SK-N-SH (cell line): ENCODE measurements at regions not wholly inside any gene's neighbourhood (a gene's known extent, or its start where the extent isn't known, plus 50 kb on each side); places are given as distances from the start of the nearest gene placed in this dataset.
A peak's percentile ranks its signal among the peaks of the same experiment; 100 is the strongest.

ENCODE experiments used
- CTCF ChIA-PET: fragments of 300-600, 350-600 bp; formaldehyde crosslinking; extraction: SDS; loops from one replicate; lab custom pipeline; 2021; lab: Yijun Ruan, JAX
- POLR2A ChIA-PET: fragments of 350-600 bp; sonication (Branson Sonifier 250); formaldehyde crosslinking; extraction: SDS; loops from one replicate; lab custom pipeline; 2020; ENCODE audit warnings: antibody characterized with exemption, inconsistent platforms; lab: Yijun Ruan, JAX
- DNase-seq: peaks from one replicate; pipeline ENCODE4 v3.0.0; 2012
- H2AFZ ChIP-seq: fragments of 200-600 bp; sonication (generic); 2 replicates; pipeline ENCODE4 v1.8.1; 2016; ENCODE audit warnings: antibody characterized with exemption, mild to moderate bottlenecking, low read depth
- H3F3A ChIP-seq: fragments of 200-600 bp; sonication (generic); replicated peaks from 2 replicates; pipeline ENCODE3; 2016; ENCODE audit warnings: antibody characterized with exemption, mild to moderate bottlenecking; ENCODE audit not compliant: insufficient read depth
- H3K27ac ChIP-seq, 2 experiments: fragments of 200-500 bp in 1 of 2; fragments of 200-600 bp in 1 of 2; sonication (Bioruptor generic) in 1 of 2; sonication (generic), shearing (Covaris generic) in 1 of 2; 2 replicates each; pipeline versions ENCODE4 v1.5.1 to v1.6.1; 2014 to 2016; ENCODE audit warnings: low read depth in 2 of 2, inconsistent platforms in 1 of 2, low read length in 1 of 2, mild to moderate bottlenecking in 1 of 2, mixed read lengths in 1 of 2
- H3K27me3 ChIP-seq: fragments of 200-600 bp; sonication (generic), shearing (Covaris generic); 2 replicates; pipeline ENCODE4 v1.6.1; 2016; ENCODE audit warnings: mixed run types; ENCODE audit not compliant: insufficient read depth
- H3K36me3 ChIP-seq, 2 experiments: fragments of 200-500 bp in 1 of 2; fragments of 200-600 bp in 1 of 2; sonication (Bioruptor generic) in 1 of 2; sonication (generic) in 1 of 2; replicated peaks in 1 of 2; 2 replicates each; pipeline versions ENCODE3 to v1.5.1; 2014 to 2016; ENCODE audit warnings: low read length in 1 of 2, mild to moderate bottlenecking in 1 of 2; ENCODE audit not compliant: insufficient read depth in 2 of 2, control insufficient read depth in 1 of 2
- H3K4me1 ChIP-seq, 2 experiments: fragments of 200-500 bp in 1 of 2; fragments of 200-600 bp in 1 of 2; sonication (Bioruptor generic) in 1 of 2; sonication (generic), shearing (Covaris generic) in 1 of 2; 2 replicates each; pipeline versions ENCODE4 v1.5.1 to v1.6.1; 2014 to 2016; ENCODE audit warnings: low read depth in 1 of 2, low read length in 1 of 2, mixed run types in 1 of 2; ENCODE audit not compliant: insufficient read depth in 2 of 2, control insufficient read depth in 1 of 2
- H3K4me2 ChIP-seq: fragments of 200-600 bp; sonication (generic), shearing (Covaris generic); 2 replicates; pipeline ENCODE4 v1.6.1; 2017; ENCODE audit warnings: mixed run types
- H3K4me3 ChIP-seq, 2 experiments: fragments of 200-500 bp in 1 of 2; fragments of 200-600 bp in 1 of 2; sonication (Bioruptor generic) in 1 of 2; sonication (generic), shearing (Covaris generic) in 1 of 2; 2 replicates each; pipeline versions ENCODE4 v1.5.1 to v1.8.1; 2014 to 2016; ENCODE audit warnings: low read depth in 2 of 2, inconsistent platforms in 1 of 2, low read length in 1 of 2, mild to moderate bottlenecking in 1 of 2, mixed read lengths in 1 of 2, moderate library complexity in 1 of 2
- H3K79me2 ChIP-seq: fragments of 200-600 bp; sonication (generic); 2 replicates; pipeline ENCODE4 v1.8.1; 2017; ENCODE audit warnings: mild to moderate bottlenecking; ENCODE audit not compliant: insufficient read depth
- H3K9ac ChIP-seq: fragments of 200-600 bp; sonication (generic); 2 replicates; pipeline ENCODE4 v1.6.1; 2017; ENCODE audit warnings: mixed run types
- H3K9me2 ChIP-seq: fragments of 200-600 bp; sonication (generic); 2 replicates; pipeline ENCODE4 v1.6.1; 2017; ENCODE audit warnings: mixed run types
- H3K9me3 ChIP-seq: fragments of 200-600 bp; sonication (generic); 2 replicates; pipeline ENCODE4 v1.6.1; 2017; ENCODE audit warnings: mixed run types, mild to moderate bottlenecking, moderate library complexity
- H4K20me1 ChIP-seq: fragments of 200-600 bp; sonication (generic); 2 replicates; pipeline ENCODE4 v1.6.1; 2017; ENCODE audit warnings: mild to moderate bottlenecking, mixed run types; ENCODE audit not compliant: insufficient read depth
- ELF1 ChIP-seq: IDR thresholded peaks from 2 replicates; pipeline ENCODE4 v1.4.0; 2012
- FOSL2 ChIP-seq: IDR thresholded peaks from 2 replicates; pipeline ENCODE4 v1.4.0; 2012; ENCODE audit warnings: low read depth, mild to moderate bottlenecking, moderate library complexity, borderline replicate concordance
- FOXM1 ChIP-seq: IDR thresholded peaks from 2 replicates; pipeline ENCODE4 v1.4.0; 2012; ENCODE audit warnings: low read depth, mild to moderate bottlenecking
- GABPA ChIP-seq: IDR thresholded peaks from 2 replicates; pipeline ENCODE4 v1.4.0; 2012; ENCODE audit warnings: low read depth, mild to moderate bottlenecking
- JUND ChIP-seq: IDR thresholded peaks from 2 replicates; pipeline ENCODE4 v1.4.0; 2012
- MEF2A ChIP-seq: IDR thresholded peaks from 2 replicates; pipeline ENCODE4 v1.4.0; 2012; ENCODE audit warnings: low read depth, borderline replicate concordance
- MXI1 ChIP-seq: IDR thresholded peaks from 2 replicates; pipeline ENCODE4 v1.6.1; 2012; ENCODE audit warnings: mild to moderate bottlenecking, low read depth, low read length, improper control_type of control experiment
- RAD21 ChIP-seq: IDR thresholded peaks from 2 replicates; pipeline ENCODE4 v1.6.1; 2012; ENCODE audit warnings: mild to moderate bottlenecking, low read length
- SIN3A ChIP-seq: IDR thresholded peaks from 2 replicates; pipeline ENCODE4 v1.6.1; 2012; ENCODE audit warnings: low read depth, mild to moderate bottlenecking, low read length, moderate library complexity, borderline replicate concordance
- TCF12 ChIP-seq: IDR thresholded peaks from 2 replicates; pipeline ENCODE4 v1.4.0; 2012
- TEAD4 ChIP-seq: IDR thresholded peaks from 2 replicates; pipeline ENCODE4 v1.4.0; 2012; ENCODE audit warnings: mild to moderate bottlenecking, borderline replicate concordance; ENCODE audit not compliant: insufficient read depth
- WGBS: methylation state at CpG from one replicate; pipeline ENCODE4 v1.1.6; 2017; ENCODE audit warnings: low lambda C conversion rate; 5-methylcytosine and 5-hydroxymethylcytosine counted together
- TF ChIP-seq, protein P1 (sequence below): fragments of 200-600 bp; sonication (generic); IDR thresholded peaks from 2 replicates; pipeline ENCODE4 v1.6.1; 2017; ENCODE audit warnings: antibody characterized with exemption, mild to moderate bottlenecking, moderate library complexity
- TF ChIP-seq, protein P2 (sequence below): IDR thresholded peaks from 2 replicates; pipeline ENCODE4 v1.4.0; 2012; ENCODE audit warnings: low read depth
- TF ChIP-seq, protein P3 (sequence below): fragments of 150-350 bp; IDR thresholded peaks from 2 replicates; pipeline ENCODE4 v1.6.1; 2017; ENCODE audit warnings: antibody characterized with exemption, low read length, low read depth, borderline replicate concordance
- TF ChIP-seq, protein P4 (sequence below): IDR thresholded peaks from 2 replicates; pipeline ENCODE4 v1.4.0; 2012; ENCODE audit warnings: low read depth, borderline replicate concordance

DNA sequence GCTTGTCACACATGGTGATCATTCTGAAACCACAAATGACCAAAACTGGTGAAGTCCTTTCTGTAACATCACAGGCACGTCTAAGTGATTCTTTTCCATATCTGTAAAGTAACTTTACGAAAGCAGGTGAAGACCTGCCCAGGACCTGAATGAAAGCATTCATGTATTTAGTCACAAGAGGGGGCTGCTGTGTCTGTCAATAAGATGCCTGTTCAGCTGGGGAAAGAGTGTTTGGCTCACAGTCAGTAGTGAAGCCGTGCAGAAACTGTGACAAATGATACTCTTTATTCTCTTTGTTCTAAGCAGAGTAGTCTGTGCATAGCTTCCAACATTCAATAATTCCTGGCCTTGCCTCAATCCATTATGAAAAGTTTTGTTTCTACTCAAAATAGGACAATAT is 373.5 kb upstream of the OR4E1 start:
- no peaks in the 10 kb centered on the region for H3K4me1 ChIP-seq
- TF ChIP-seq, protein P1, sequence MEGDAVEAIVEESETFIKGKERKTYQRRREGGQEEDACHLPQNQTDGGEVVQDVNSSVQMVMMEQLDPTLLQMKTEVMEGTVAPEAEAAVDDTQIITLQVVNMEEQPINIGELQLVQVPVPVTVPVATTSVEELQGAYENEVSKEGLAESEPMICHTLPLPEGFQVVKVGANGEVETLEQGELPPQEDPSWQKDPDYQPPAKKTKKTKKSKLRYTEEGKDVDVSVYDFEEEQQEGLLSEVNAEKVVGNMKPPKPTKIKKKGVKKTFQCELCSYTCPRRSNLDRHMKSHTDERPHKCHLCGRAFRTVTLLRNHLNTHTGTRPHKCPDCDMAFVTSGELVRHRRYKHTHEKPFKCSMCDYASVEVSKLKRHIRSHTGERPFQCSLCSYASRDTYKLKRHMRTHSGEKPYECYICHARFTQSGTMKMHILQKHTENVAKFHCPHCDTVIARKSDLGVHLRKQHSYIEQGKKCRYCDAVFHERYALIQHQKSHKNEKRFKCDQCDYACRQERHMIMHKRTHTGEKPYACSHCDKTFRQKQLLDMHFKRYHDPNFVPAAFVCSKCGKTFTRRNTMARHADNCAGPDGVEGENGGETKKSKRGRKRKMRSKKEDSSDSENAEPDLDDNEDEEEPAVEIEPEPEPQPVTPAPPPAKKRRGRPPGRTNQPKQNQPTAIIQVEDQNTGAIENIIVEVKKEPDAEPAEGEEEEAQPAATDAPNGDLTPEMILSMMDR: peak; percentile 17; the same call in 1 of the 2 replicates
- TF ChIP-seq, protein P2, sequence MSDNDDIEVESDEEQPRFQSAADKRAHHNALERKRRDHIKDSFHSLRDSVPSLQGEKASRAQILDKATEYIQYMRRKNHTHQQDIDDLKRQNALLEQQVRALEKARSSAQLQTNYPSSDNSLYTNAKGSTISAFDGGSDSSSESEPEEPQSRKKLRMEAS: no peak
- no peak overlapping the region for H3K4me3 ChIP-seq
- CTCF ChIA-PET: interaction anchor here (1.0 kb wide), 1 partner anchor 35 kb away, joined by 3 read pairs; no protein-coding TSS in a partner anchor
- 7% methylated on average over 3 of the region's 3 CpGs for WGBS
- no peaks in the 10 kb centered on the region for H3K79me2 ChIP-seq
- no peak for DNase-seq
- H2AFZ ChIP-seq: no peak overlapping the region
- H3K27me3 ChIP-seq: no peaks in the 10 kb centered on the region
- H3K36me3 ChIP-seq: no peaks in the 10 kb centered on the region
- no peaks in the 10 kb centered on the region for H3F3A ChIP-seq
- no peaks in the 10 kb centered on the region for H3K9me2 ChIP-seq
- H3K9me3 ChIP-seq: no peaks in the 10 kb centered on the region
- no peak overlapping the region for H3K4me2 ChIP-seq
- H4K20me1 ChIP-seq: no peaks in the 10 kb centered on the region
- H3K27ac ChIP-seq: no peak overlapping the region
- H3K9ac ChIP-seq: no peak overlapping the region
- POLR2A ChIA-PET: no interaction called here

DNA sequence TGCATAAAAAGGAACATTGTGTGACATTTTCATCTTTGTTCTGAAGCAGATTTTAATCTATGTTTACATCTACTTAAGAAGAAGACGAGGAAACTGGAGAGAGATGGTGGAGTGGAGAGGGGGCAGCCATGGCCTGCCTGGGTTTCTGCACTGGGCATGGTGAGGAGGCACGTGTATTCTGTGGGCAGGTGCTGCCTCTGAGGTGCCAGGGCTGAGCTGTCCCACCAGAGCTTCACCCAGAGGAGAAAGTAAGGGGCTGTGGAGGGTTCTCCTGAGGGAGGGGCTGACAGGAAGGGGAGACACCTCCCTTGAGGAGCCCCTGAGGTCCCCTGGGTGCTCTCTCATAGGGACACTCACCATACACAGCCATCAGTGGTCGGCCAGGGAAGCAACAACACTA is 372.4 kb upstream of the OR4E1 start:
- no peaks in the 10 kb centered on the region for H3K79me2 ChIP-seq
- H4K20me1 ChIP-seq: no peaks in the 10 kb centered on the region
- no peaks in the 10 kb centered on the region for H3F3A ChIP-seq
- no peak overlapping the region for H3K4me3 ChIP-seq
- ChIA-PET POLR2A (no interaction called here), CTCF (no interaction called here)
- no peak for DNase-seq
- H3K4me1 ChIP-seq: no peaks in the 10 kb centered on the region
- no peaks in the 10 kb centered on the region for H3K9me3 ChIP-seq
- H3K36me3 ChIP-seq: no peaks in the 10 kb centered on the region
- no peaks in the 10 kb centered on the region for H3K9me2 ChIP-seq
- no peak overlapping the region for H3K4me2 ChIP-seq
- H3K27me3 ChIP-seq: no peaks in the 10 kb centered on the region; the same call in 1 of the 2 replicates
- no peak overlapping the region for H3K9ac ChIP-seq
- no peak overlapping the region for H3K27ac ChIP-seq
- TF ChIP-seq MEF2A (no peak), SIN3A (no peak), TEAD4 (no peak), MXI1 (no peak), JUND (no peak), FOSL2 (no peak), TCF12 (no peak), FOXM1 (no peak), ELF1 (no peak), GABPA (no peak), RAD21 (no peak)
- TF ChIP-seq, protein P3, sequence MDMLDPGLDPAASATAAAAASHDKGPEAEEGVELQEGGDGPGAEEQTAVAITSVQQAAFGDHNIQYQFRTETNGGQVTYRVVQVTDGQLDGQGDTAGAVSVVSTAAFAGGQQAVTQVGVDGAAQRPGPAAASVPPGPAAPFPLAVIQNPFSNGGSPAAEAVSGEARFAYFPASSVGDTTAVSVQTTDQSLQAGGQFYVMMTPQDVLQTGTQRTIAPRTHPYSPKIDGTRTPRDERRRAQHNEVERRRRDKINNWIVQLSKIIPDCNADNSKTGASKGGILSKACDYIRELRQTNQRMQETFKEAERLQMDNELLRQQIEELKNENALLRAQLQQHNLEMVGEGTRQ: no peak
- TF ChIP-seq, protein P4, sequence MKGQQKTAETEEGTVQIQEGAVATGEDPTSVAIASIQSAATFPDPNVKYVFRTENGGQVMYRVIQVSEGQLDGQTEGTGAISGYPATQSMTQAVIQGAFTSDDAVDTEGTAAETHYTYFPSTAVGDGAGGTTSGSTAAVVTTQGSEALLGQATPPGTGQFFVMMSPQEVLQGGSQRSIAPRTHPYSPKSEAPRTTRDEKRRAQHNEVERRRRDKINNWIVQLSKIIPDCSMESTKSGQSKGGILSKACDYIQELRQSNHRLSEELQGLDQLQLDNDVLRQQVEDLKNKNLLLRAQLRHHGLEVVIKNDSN: no peak
- H2AFZ ChIP-seq: no peak overlapping the region
- 0% methylated on average over 3 of the region's 3 CpGs for WGBS
